ENCODE measurements at regions not wholly inside any gene's neighbourhood (a gene's known extent, or its start where the extent isn't known, plus 50 kb on each side); places are given as distances from the start of the nearest gene placed in this dataset.

DNA sequence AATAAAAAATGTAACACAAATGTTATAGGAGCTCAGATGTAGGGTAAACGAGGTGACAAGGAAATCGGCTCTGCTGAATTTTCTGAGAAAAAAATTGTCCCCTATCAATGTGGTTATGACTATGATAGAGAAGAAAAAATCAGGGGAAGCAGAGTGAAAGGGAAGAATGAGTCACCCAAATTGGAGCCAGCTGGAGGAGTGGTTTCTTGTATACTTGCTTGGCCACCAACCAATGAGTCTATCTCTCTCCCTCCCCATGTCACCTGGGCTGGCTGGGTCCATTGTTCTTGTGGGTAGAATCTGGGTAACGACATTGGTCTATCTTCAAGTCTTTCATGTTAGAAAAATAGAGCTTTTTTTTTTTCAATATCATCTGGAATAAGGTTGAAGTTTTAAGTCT, 196.6 kb upstream of the FLRT2 start:
- ATAC-seq = no peak
- Mint-ChIP-seq H3K36me3 (no peaks in the 10 kb centered on the region), H3K4me1 (no peaks in the 10 kb centered on the region), H3K4me3 (no peak overlapping the region), H3K9me3 (no peaks in the 10 kb centered on the region), H3K27me3 (ENCODE audit: low read depth) (peaks cover 2% of the 10 kb centered on the region; the same call in 1 of the 2 replicates), H3K27ac (no peak overlapping the region)
- no peak for DNase-seq (ENCODE audit: low spot score)
- CTCF ChIA-PET = no interaction called here
- POLR2A ChIA-PET = no interaction called here
- no peak for TF ChIP-seq ZNF423 (CRISPR knock-in tag; IDR thresholded peaks at IDR 0.05)
- TF ChIP-seq, protein P1, sequence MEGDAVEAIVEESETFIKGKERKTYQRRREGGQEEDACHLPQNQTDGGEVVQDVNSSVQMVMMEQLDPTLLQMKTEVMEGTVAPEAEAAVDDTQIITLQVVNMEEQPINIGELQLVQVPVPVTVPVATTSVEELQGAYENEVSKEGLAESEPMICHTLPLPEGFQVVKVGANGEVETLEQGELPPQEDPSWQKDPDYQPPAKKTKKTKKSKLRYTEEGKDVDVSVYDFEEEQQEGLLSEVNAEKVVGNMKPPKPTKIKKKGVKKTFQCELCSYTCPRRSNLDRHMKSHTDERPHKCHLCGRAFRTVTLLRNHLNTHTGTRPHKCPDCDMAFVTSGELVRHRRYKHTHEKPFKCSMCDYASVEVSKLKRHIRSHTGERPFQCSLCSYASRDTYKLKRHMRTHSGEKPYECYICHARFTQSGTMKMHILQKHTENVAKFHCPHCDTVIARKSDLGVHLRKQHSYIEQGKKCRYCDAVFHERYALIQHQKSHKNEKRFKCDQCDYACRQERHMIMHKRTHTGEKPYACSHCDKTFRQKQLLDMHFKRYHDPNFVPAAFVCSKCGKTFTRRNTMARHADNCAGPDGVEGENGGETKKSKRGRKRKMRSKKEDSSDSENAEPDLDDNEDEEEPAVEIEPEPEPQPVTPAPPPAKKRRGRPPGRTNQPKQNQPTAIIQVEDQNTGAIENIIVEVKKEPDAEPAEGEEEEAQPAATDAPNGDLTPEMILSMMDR (IDR thresholded peaks at IDR 0.05) = no peak
- TF ChIP-seq IRF2 (CRISPR knock-in tag; IDR thresholded peaks at IDR 0.05; ENCODE audit: borderline replicate concordance, low read depth) = no peak
- TF ChIP-seq ZNF317 (CRISPR knock-in tag; IDR thresholded peaks at IDR 0.05; ENCODE audit: borderline replicate concordance, low read depth) = no peak
- no peak for TF ChIP-seq ZNF416 (CRISPR knock-in tag; IDR thresholded peaks at IDR 0.05)
- no peak for TF ChIP-seq OVOL2 (CRISPR knock-in tag; IDR thresholded peaks at IDR 0.05; ENCODE audit: borderline replicate concordance)
- TF ChIP-seq, protein P2, sequence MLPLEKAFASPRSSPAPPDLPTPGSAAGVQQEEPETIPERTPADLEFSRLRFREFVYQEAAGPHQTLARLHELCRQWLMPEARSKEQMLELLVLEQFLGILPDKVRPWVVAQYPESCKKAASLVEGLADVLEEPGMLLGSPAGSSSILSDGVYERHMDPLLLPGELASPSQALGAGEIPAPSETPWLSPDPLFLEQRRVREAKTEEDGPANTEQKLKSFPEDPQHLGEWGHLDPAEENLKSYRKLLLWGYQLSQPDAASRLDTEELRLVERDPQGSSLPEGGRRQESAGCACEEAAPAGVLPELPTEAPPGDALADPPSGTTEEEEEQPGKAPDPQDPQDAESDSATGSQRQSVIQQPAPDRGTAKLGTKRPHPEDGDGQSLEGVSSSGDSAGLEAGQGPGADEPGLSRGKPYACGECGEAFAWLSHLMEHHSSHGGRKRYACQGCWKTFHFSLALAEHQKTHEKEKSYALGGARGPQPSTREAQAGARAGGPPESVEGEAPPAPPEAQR (CRISPR knock-in tag; IDR thresholded peaks at IDR 0.05) = no peak
- TF ChIP-seq EMX1 (CRISPR knock-in tag; IDR thresholded peaks at IDR 0.05) = no peak

GRCh38 chr14:85333841-85334240, 196.1 kb upstream of the FLRT2 start:
- Mint-ChIP-seq H3K4me1 (no peaks in the 10 kb centered on the region), H3K27ac (no peak overlapping the region), H3K4me3 (no peak overlapping the region), H3K9me3 (no peaks in the 10 kb centered on the region), H3K27me3 (ENCODE audit: low read depth) (no peaks in the 10 kb centered on the region), H3K36me3 (no peaks in the 10 kb centered on the region)
- DNase-seq (ENCODE audit: low spot score) = no peak
- no peak for ATAC-seq
- ChIA-PET POLR2A (no interaction called here), CTCF (no interaction called here)
- TF ChIP-seq ZNF121 (CRISPR knock-in tag; IDR thresholded peaks at IDR 0.05) = no peak
- no peak for TF ChIP-seq AR (CRISPR knock-in tag; IDR thresholded peaks at IDR 0.05)
- TF ChIP-seq, protein P2 (CRISPR knock-in tag; IDR thresholded peaks at IDR 0.05) = no peak
- TF ChIP-seq, protein P3, sequence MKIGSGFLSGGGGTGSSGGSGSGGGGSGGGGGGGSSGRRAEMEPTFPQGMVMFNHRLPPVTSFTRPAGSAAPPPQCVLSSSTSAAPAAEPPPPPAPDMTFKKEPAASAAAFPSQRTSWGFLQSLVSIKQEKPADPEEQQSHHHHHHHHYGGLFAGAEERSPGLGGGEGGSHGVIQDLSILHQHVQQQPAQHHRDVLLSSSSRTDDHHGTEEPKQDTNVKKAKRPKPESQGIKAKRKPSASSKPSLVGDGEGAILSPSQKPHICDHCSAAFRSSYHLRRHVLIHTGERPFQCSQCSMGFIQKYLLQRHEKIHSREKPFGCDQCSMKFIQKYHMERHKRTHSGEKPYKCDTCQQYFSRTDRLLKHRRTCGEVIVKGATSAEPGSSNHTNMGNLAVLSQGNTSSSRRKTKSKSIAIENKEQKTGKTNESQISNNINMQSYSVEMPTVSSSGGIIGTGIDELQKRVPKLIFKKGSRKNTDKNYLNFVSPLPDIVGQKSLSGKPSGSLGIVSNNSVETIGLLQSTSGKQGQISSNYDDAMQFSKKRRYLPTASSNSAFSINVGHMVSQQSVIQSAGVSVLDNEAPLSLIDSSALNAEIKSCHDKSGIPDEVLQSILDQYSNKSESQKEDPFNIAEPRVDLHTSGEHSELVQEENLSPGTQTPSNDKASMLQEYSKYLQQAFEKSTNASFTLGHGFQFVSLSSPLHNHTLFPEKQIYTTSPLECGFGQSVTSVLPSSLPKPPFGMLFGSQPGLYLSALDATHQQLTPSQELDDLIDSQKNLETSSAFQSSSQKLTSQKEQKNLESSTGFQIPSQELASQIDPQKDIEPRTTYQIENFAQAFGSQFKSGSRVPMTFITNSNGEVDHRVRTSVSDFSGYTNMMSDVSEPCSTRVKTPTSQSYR (CRISPR knock-in tag; IDR thresholded peaks at IDR 0.05) = no peak
- no peak for TF ChIP-seq FOXJ3 (CRISPR knock-in tag; IDR thresholded peaks at IDR 0.05; ENCODE audit: borderline replicate concordance)
- TF ChIP-seq, protein P4, sequence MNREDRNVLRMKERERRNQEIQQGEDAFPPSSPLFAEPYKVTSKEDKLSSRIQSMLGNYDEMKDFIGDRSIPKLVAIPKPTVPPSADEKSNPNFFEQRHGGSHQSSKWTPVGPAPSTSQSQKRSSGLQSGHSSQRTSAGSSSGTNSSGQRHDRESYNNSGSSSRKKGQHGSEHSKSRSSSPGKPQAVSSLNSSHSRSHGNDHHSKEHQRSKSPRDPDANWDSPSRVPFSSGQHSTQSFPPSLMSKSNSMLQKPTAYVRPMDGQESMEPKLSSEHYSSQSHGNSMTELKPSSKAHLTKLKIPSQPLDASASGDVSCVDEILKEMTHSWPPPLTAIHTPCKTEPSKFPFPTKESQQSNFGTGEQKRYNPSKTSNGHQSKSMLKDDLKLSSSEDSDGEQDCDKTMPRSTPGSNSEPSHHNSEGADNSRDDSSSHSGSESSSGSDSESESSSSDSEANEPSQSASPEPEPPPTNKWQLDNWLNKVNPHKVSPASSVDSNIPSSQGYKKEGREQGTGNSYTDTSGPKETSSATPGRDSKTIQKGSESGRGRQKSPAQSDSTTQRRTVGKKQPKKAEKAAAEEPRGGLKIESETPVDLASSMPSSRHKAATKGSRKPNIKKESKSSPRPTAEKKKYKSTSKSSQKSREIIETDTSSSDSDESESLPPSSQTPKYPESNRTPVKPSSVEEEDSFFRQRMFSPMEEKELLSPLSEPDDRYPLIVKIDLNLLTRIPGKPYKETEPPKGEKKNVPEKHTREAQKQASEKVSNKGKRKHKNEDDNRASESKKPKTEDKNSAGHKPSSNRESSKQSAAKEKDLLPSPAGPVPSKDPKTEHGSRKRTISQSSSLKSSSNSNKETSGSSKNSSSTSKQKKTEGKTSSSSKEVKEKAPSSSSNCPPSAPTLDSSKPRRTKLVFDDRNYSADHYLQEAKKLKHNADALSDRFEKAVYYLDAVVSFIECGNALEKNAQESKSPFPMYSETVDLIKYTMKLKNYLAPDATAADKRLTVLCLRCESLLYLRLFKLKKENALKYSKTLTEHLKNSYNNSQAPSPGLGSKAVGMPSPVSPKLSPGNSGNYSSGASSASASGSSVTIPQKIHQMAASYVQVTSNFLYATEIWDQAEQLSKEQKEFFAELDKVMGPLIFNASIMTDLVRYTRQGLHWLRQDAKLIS (CRISPR knock-in tag; IDR thresholded peaks at IDR 0.05; ENCODE audit: borderline replicate concordance) = no peak
- TF ChIP-seq ATF2 (CRISPR knock-in tag; IDR thresholded peaks at IDR 0.05; ENCODE audit: borderline replicate concordance, low read depth) = no peak
- TF ChIP-seq, protein P5, sequence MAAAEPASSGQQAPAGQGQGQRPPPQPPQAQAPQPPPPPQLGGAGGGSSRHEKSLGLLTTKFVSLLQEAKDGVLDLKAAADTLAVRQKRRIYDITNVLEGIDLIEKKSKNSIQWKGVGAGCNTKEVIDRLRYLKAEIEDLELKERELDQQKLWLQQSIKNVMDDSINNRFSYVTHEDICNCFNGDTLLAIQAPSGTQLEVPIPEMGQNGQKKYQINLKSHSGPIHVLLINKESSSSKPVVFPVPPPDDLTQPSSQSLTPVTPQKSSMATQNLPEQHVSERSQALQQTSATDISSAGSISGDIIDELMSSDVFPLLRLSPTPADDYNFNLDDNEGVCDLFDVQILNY (CRISPR knock-in tag; IDR thresholded peaks at IDR 0.05) = no peak
- no peak for TF ChIP-seq ZNF138 (CRISPR knock-in tag; conservative IDR thresholded peaks at IDR 0.05)
- TF ChIP-seq, protein P6, sequence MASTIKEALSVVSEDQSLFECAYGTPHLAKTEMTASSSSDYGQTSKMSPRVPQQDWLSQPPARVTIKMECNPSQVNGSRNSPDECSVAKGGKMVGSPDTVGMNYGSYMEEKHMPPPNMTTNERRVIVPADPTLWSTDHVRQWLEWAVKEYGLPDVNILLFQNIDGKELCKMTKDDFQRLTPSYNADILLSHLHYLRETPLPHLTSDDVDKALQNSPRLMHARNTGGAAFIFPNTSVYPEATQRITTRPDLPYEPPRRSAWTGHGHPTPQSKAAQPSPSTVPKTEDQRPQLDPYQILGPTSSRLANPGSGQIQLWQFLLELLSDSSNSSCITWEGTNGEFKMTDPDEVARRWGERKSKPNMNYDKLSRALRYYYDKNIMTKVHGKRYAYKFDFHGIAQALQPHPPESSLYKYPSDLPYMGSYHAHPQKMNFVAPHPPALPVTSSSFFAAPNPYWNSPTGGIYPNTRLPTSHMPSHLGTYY (CRISPR knock-in tag; IDR thresholded peaks at IDR 0.05) = no peak

Data from WTC11 (cell line).